ENCODE measurements at regions not wholly inside any gene's neighbourhood (a gene's known extent, or its start where the extent isn't known, plus 50 kb on each side); places are given as distances from the start of the nearest gene placed in this dataset.
"Not testable (repeated sequence)": the region's sequence is repeated elsewhere in the genome, so short reads cannot be mapped to it uniquely, and the experiment has no call there.

- no peaks in the 10 kb centered on the region for H3K27me3 ChIP-seq (ENCODE audit: insufficient read depth, low read depth, severe bottlenecking)
Measured at GRCh38 chr4:79173186-79173585, 152.7 kb downstream of the NAA11 start.

DNA sequence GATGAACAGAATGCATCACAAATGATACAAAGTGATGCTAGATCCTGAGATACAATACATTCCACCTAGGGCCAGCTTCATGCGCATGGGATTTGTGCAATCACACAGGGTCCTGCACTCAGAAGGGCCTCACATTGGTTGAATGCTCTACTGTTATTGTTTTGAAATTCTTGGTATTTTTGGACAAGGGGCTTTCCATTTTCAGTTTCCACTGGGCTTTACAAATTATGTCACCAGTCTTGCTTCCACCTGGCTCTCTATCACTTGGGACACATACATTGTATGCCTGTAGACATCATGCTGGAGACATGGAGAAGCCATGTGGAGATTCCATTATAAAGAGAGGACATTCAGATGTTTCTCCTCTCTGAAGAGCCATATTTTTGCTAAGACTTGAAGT is 155.8 kb downstream of the NAA11 start:
- Histone ChIP-seq H3K27me3 (ENCODE audit: insufficient read depth, low read depth, severe bottlenecking) (no peaks in the 10 kb centered on the region), H3K9me3 (ENCODE audit: severe bottlenecking) (no peaks in the 10 kb centered on the region), H3K36me3 (no peaks in the 10 kb centered on the region), H3K4me3 (ENCODE audit: low read depth, low read length) (no peak overlapping the region), H3K27ac (no peak overlapping the region)
- no peak for DNase-seq
- TF ChIP-seq CTCF (IDR thresholded peaks at IDR 0.05; ENCODE audit: low read depth, low read length) = no peak

More at GRCh38 chr4:79173186-79173585, 152.7 kb downstream of the NAA11 start:
- Histone ChIP-seq H3K9me3 (ENCODE audit: severe bottlenecking) (no peaks in the 10 kb centered on the region), H3K36me3 (no peaks in the 10 kb centered on the region), H3K4me3 (ENCODE audit: low read depth, low read length) (no peak overlapping the region), H3K27ac (no peak overlapping the region)
- DNase-seq = no peak
- no peak for TF ChIP-seq CTCF (IDR thresholded peaks at IDR 0.05; ENCODE audit: low read depth, low read length)

DNA sequence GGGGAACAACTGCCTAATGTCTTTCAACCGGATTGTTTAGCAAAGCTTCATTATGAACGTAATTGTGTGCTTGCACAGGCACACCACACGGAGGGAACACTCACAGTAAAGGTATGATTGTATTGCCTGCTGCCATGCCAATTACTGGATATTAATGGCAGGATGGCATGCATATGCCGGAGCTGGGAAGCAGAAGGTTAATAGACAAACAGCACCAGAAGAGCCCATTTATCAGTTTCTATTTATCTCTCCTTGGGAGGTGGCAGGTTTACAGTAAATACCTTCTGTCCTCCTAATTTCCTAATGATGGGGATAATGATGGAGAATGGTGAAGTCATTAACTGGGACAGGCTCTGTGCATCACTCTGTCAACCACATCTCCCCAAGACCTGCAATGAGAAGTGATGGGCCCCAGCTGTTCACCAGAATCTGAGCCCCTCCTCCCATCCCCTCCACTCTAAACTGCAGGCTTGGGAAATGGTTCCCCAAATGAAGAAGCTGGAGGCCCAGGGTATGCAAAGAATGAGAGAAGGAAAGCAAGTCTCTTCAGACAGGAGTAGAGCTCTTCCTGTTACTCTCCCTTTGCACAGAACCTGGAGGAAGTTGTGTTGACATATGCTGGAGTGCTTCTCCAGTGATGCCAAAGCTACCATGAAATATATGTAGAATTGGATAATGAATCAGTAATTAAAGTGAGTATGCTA is 160.8 kb downstream of the NAA11 start:
- Histone ChIP-seq H3K9me3 (ENCODE audit: severe bottlenecking) (peaks cover 4% of the 10 kb centered on the region), H3K4me3 (ENCODE audit: low read depth, low read length) (no peak overlapping the region), H3K27ac (peak overlapping the region; percentile 66), H3K27me3 (ENCODE audit: insufficient read depth, low read depth, severe bottlenecking) (no peaks in the 10 kb centered on the region), H3K36me3 (no peaks in the 10 kb centered on the region)
- peak; percentile 75 for DNase-seq
- no peak for TF ChIP-seq CTCF (IDR thresholded peaks at IDR 0.05; ENCODE audit: low read depth, low read length)

- Histone ChIP-seq H3K4me3 (ENCODE audit: low read depth, low read length) (no peak overlapping the region), H3K27me3 (ENCODE audit: insufficient read depth, low read depth, severe bottlenecking) (no peaks in the 10 kb centered on the region), H3K9me3 (ENCODE audit: severe bottlenecking) (peaks cover 4% of the 10 kb centered on the region), H3K36me3 (no peaks in the 10 kb centered on the region), H3K27ac (peak overlapping the region; percentile 66)
- DNase-seq = no peak
- TF ChIP-seq CTCF (IDR thresholded peaks at IDR 0.05; ENCODE audit: low read depth, low read length) = no peak
Measured at GRCh38 chr4:79163981-79164490, 161.8 kb downstream of the NAA11 start.

- Histone ChIP-seq H3K36me3 (no peaks in the 10 kb centered on the region), H3K27me3 (ENCODE audit: insufficient read depth, low read depth, severe bottlenecking) (no peaks in the 10 kb centered on the region), H3K9me3 (ENCODE audit: severe bottlenecking) (peaks cover 4% of the 10 kb centered on the region), H3K27ac (no peak overlapping the region), H3K4me3 (ENCODE audit: low read depth, low read length) (no peak overlapping the region)
- no peak for DNase-seq
- no peak for TF ChIP-seq CTCF (IDR thresholded peaks at IDR 0.05; ENCODE audit: low read depth, low read length)
Measured at GRCh38 chr4:79160962-79161361, 164.9 kb downstream of the NAA11 start.

DNA sequence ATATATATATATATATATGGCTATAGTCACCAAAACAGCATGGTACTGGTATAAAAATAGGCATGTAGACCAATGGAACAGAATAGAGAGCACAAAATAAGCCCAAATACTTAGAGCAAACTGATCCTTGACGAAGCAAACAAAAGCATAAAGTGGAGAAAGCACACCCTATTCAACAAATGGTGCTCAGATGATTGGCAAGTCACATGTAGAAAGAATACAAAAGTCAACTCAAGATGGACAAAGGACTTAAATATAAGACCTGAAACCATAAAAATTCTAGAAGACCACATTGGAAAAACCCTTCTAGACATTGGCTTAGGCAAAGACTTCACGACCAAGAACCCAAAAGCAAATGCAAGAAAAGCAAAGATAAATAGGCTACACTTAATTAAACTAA is 167.2 kb downstream of the NAA11 start:
- not testable (repeated sequence) for H3K36me3 ChIP-seq; DNase-seq; H3K27ac ChIP-seq; H3K4me3 ChIP-seq (ENCODE audit: low read depth, low read length); H3K27me3 ChIP-seq (ENCODE audit: insufficient read depth, low read depth, severe bottlenecking); H3K9me3 ChIP-seq (ENCODE audit: severe bottlenecking)

Data from WERI-Rb-1 (cell line).